ENCODE measurements at regions not wholly inside any gene's neighbourhood (a gene's known extent, or its start where the extent isn't known, plus 50 kb on each side); places are given as distances from the start of the nearest gene placed in this dataset.
A peak's percentile ranks its signal among the peaks of the same experiment; 100 is the strongest.

- Histone ChIP-seq H3K79me2 (replicated peaks; ENCODE audit: insufficient read depth, low read length) (no peaks in the 10 kb centered on the region), H3K27ac (ENCODE audit: low read length) (no peak overlapping the region), H3K27me3 (ENCODE audit: insufficient read depth, low read depth, low read length) (no peaks in the 10 kb centered on the region), H3F3A (ENCODE audit: insufficient read depth, low read length, poor library complexity, severe bottlenecking) (no peaks in the 10 kb centered on the region), H4K20me1 (ENCODE audit: insufficient read depth) (no peaks in the 10 kb centered on the region), H2AFZ (ENCODE audit: low read depth, low read length) (no peak overlapping the region), H3K4me2 (ENCODE audit: low read length) (no peak overlapping the region), H3K9ac (ENCODE audit: low read length) (no peak overlapping the region), H3K36me3 (ENCODE audit: insufficient read depth, low read length) (no peaks in the 10 kb centered on the region), H3K4me3 (ENCODE audit: low read length) (no peak overlapping the region), H3K9me3 (ENCODE audit: low read length) (no peaks in the 10 kb centered on the region), H3K9me2 (ENCODE audit: insufficient read depth, low read length) (no peaks in the 10 kb centered on the region)
- TF ChIP-seq MXI1 (conservative IDR thresholded peaks at IDR 0.05; ENCODE audit: poor library complexity, severe bottlenecking) (no peak), EP300 (conservative IDR thresholded peaks at IDR 0.05; ENCODE audit: poor library complexity, severe bottlenecking) (no peak), REST (IDR thresholded peaks at IDR 0.05; ENCODE audit: borderline replicate concordance) (no peak), CTCF (IDR thresholded peaks at IDR 0.05; ENCODE audit: poor library complexity, severe bottlenecking) (no peak), TAF1 (IDR thresholded peaks at IDR 0.05; ENCODE audit: low read depth) (no peak), RAD21 (conservative IDR thresholded peaks at IDR 0.05) (no peak), EZH2 (IDR thresholded peaks at IDR 0.05; ENCODE audit: borderline replicate concordance, insufficient read depth, low read length, poor library complexity, severe bottlenecking) (no peak), SMC3 (conservative IDR thresholded peaks at IDR 0.05; ENCODE audit: poor library complexity) (no peak), POLR2AphosphoS5 (IDR thresholded peaks at IDR 0.05) (no peak)
Measured at GRCh38 chr12:98389593-98389992, 125.8 kb upstream of the TMPO start.

DNA sequence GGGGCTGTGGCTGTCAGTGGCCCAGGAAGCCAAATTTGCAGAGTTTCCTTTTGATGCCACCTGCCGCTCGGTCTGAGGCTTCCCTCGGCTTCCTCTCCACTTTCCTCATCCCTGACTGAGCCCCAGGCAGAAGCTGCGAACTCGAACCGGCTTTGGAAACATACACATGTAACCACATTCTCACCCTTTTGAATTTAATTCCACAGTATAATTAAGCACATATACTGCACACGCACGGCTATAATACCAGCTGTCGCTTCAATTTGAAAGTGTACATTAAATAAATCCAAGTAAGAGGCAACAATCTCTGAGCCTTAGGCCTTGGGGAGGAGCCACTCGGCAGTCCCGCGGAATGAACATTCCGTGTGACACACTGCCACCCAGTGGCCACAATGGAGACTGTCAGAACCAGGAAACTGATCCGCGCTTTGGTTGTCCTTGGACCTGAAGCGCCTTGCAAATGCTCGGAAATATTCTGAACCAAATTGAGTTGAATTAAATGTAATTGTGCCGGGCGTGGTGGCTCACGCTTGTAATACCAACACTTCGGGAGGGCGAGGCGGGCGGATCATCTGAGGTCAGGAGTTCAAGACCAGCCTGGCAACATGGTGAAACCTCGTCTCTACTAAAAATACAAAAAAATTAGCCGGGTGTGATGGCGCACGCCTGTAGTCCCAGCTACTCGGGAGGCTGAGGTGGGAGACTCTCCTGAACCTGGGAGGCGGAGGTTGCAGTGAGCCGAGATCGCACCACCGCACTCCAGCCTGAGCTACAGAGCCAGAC lies 117.9 kb upstream of the TMPO start:
- Histone ChIP-seq H3K36me3 (ENCODE audit: insufficient read depth, low read length) (no peaks in the 10 kb centered on the region), H3F3A (ENCODE audit: insufficient read depth, low read length, poor library complexity, severe bottlenecking) (no peaks in the 10 kb centered on the region), H2AFZ (ENCODE audit: low read depth, low read length) (peak overlapping the region; percentile 49), H3K4me2 (ENCODE audit: low read length) (peak overlapping the region; percentile 42), H3K4me3 (ENCODE audit: low read length) (peak overlapping the region; percentile 61), H3K9ac (ENCODE audit: low read length) (peak overlapping the region; percentile 18), H3K27ac (ENCODE audit: low read length) (no peak overlapping the region), H3K9me3 (ENCODE audit: low read length) (no peaks in the 10 kb centered on the region), H3K9me2 (ENCODE audit: insufficient read depth, low read length) (no peaks in the 10 kb centered on the region), H3K27me3 (ENCODE audit: insufficient read depth, low read depth, low read length) (no peaks in the 10 kb centered on the region), H4K20me1 (ENCODE audit: insufficient read depth) (no peaks in the 10 kb centered on the region), H3K79me2 (replicated peaks; ENCODE audit: insufficient read depth, low read length) (no peaks in the 10 kb centered on the region)
- TF ChIP-seq RAD21 (conservative IDR thresholded peaks at IDR 0.05) (peak; percentile 96), EZH2 (IDR thresholded peaks at IDR 0.05; ENCODE audit: borderline replicate concordance, insufficient read depth, low read length, poor library complexity, severe bottlenecking) (no peak), REST (IDR thresholded peaks at IDR 0.05; ENCODE audit: borderline replicate concordance) (no peak), CTCF (IDR thresholded peaks at IDR 0.05; ENCODE audit: poor library complexity, severe bottlenecking) (peak; percentile 96), SMC3 (conservative IDR thresholded peaks at IDR 0.05; ENCODE audit: poor library complexity) (peak; percentile 96), POLR2AphosphoS5 (IDR thresholded peaks at IDR 0.05) (no peak), MXI1 (conservative IDR thresholded peaks at IDR 0.05; ENCODE audit: poor library complexity, severe bottlenecking) (no peak), EP300 (conservative IDR thresholded peaks at IDR 0.05; ENCODE audit: poor library complexity, severe bottlenecking) (no peak), TAF1 (IDR thresholded peaks at IDR 0.05; ENCODE audit: low read depth) (no peak)

All from neural cell (in vitro differentiated cells).